ENCODE measurements at regions not wholly inside any gene's neighbourhood (a gene's known extent, or its start where the extent isn't known, plus 50 kb on each side); places are given as distances from the start of the nearest gene placed in this dataset.

DNA sequence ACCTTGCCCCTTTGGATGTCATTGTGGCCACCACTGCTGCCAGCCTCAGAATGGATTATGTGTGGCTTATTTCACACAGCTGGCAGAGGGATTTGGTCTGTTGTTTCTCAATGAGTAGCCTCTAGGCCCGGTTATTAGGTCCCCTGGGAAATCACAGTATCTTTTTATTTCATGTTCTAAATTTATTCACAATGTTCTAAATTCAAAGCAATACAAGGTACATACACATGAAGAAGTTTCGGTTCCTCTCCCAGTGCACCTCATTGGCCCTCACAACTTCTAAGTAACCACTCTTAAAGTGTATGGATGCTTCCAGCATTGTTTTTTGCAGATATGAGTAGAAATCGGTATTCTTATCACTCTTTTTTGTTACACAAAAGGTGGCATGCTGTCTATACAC is 262.7 kb downstream of the RCHY1 start:
- no peaks in the 10 kb centered on the region for H3K36me3 ChIP-seq
- intact Hi-C loops (cut with micrococcal nuclease), result no loop called here
- H3K27ac ChIP-seq (replicated peaks), result no peak overlapping the region
- no peaks in the 10 kb centered on the region for H3K4me1 ChIP-seq
- H3K9me3 ChIP-seq (replicated peaks), result no peaks in the 10 kb centered on the region
- TF ChIP-seq, protein P1, sequence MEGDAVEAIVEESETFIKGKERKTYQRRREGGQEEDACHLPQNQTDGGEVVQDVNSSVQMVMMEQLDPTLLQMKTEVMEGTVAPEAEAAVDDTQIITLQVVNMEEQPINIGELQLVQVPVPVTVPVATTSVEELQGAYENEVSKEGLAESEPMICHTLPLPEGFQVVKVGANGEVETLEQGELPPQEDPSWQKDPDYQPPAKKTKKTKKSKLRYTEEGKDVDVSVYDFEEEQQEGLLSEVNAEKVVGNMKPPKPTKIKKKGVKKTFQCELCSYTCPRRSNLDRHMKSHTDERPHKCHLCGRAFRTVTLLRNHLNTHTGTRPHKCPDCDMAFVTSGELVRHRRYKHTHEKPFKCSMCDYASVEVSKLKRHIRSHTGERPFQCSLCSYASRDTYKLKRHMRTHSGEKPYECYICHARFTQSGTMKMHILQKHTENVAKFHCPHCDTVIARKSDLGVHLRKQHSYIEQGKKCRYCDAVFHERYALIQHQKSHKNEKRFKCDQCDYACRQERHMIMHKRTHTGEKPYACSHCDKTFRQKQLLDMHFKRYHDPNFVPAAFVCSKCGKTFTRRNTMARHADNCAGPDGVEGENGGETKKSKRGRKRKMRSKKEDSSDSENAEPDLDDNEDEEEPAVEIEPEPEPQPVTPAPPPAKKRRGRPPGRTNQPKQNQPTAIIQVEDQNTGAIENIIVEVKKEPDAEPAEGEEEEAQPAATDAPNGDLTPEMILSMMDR (IDR thresholded peaks at IDR 0.05; ENCODE audit: borderline replicate concordance), result no peak
- no peak overlapping the region for H3K4me3 ChIP-seq
- no peak for DNase-seq
- no peaks in the 10 kb centered on the region for H3K27me3 ChIP-seq (ENCODE audit: low read depth)

DNA sequence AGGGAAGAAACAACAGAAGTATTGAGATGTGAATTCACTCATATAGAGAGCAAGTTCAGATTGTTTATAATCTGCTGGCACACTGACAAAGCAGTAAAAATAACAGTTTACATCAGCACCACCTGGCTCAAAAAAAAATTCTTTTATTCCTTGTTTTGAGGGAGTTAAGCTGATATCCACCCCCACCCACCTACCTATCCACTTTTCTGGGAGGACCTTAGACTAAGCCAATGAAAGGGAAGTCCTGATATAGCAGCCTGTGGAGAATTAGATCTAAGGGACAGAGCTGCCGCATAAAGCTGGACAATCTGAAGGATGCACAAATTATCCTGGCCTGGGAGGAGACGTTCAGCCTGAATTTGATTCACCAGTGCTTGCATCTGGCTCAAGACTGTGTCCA is 264.5 kb downstream of the RCHY1 start:
- Histone ChIP-seq H3K4me1 (no peaks in the 10 kb centered on the region), H3K4me3 (no peak overlapping the region), H3K9me3 (replicated peaks) (peaks cover 3% of the 10 kb centered on the region), H3K36me3 (no peaks in the 10 kb centered on the region), H3K27me3 (ENCODE audit: low read depth) (no peaks in the 10 kb centered on the region), H3K27ac (replicated peaks) (no peak overlapping the region)
- no peak for DNase-seq
- intact Hi-C loops (cut with micrococcal nuclease), result no loop called here
- TF ChIP-seq, protein P1 (IDR thresholded peaks at IDR 0.05; ENCODE audit: borderline replicate concordance), result no peak

DNA sequence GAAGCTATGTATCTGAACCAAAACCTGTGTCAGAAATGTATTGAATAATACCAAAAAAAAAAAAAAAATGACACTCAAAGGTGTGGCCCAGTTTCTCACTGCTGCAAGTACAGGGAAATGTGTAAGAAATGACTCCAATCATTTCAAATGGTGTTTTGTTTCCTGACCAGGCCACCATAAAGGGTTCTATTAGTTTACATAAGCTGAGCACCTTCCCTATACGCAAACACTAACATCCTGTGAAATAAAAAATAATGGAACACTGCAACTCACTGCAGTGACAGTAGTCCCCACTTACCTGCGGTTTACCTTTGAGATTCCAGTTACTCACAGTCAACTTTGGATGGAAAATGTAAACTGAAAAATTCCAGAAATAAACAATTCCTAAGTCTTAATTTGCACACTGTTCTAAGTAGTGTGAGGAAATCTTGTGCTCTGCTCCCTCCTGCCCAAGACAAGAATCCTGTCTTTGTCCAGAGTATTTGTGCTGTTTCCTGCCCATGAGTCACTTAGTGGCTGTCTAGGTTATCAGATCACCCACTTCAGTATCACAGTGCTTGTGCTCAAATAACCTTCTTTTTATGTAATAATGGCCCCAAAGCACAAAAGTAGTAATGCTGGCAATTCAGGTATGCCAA is 265.3 kb downstream of the RCHY1 start:
- TF ChIP-seq, protein P1 (IDR thresholded peaks at IDR 0.05; ENCODE audit: borderline replicate concordance), result no peak
- Histone ChIP-seq H3K4me3 (no peak overlapping the region), H3K27me3 (ENCODE audit: low read depth) (no peaks in the 10 kb centered on the region), H3K9me3 (replicated peaks) (peaks cover 4% of the 10 kb centered on the region), H3K27ac (replicated peaks) (no peak overlapping the region), H3K4me1 (no peaks in the 10 kb centered on the region), H3K36me3 (no peaks in the 10 kb centered on the region)
- no peak for DNase-seq
- intact Hi-C loops (cut with micrococcal nuclease), result no loop called here

DNA sequence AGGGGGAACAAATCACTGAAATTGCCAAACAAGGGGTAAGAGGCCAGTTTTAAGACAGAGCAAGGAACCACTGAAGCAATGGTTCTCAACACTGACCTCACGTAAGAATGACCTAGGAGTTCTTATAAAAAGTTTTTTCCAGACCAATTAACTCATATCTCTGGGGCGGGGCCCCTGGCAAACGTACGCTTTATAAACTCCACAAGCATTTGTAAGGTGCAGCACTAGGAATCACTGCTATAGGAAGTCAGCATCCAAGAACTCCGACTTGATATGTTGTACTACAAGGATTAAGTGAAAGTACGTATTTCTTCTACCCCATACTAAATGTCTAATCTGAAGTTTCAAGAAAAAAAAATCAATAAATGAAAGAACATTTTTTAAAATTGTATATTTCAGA is 269.9 kb downstream of the RCHY1 start:
- Histone ChIP-seq H3K4me3 (no peak overlapping the region), H3K36me3 (no peaks in the 10 kb centered on the region), H3K27ac (replicated peaks) (no peak overlapping the region), H3K9me3 (replicated peaks) (peaks cover 6% of the 10 kb centered on the region), H3K4me1 (no peaks in the 10 kb centered on the region), H3K27me3 (ENCODE audit: low read depth) (no peaks in the 10 kb centered on the region)
- no peak for DNase-seq
- intact Hi-C loops (cut with micrococcal nuclease), result no loop called here
- TF ChIP-seq, protein P1 (IDR thresholded peaks at IDR 0.05; ENCODE audit: borderline replicate concordance), result no peak

DNA sequence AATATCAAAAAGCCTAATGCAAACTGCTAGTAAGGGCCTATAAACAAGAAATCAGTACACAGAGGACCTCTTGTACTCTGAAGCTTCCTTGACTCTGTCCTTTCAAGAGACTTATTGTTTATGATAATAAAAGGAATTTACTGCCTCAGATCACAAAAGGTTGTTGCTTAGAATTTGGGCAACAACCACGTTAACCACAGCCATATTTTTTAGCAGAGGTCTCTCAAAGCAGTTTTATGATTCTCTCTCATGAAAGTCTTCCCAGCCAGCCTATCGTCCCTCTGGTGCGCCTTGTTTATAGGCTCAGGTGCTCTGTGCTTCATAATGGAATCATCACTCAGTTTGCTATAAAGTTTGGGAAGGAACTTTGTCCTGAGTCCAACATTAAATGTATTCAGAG is 270.6 kb downstream of the RCHY1 start:
- Histone ChIP-seq H3K27me3 (ENCODE audit: low read depth) (no peaks in the 10 kb centered on the region), H3K27ac (replicated peaks) (no peak overlapping the region), H3K4me3 (no peak overlapping the region), H3K4me1 (no peaks in the 10 kb centered on the region), H3K9me3 (replicated peaks) (peaks cover 12% of the 10 kb centered on the region), H3K36me3 (no peaks in the 10 kb centered on the region)
- intact Hi-C loops (cut with micrococcal nuclease), result no loop called here
- DNase-seq, result no peak
- TF ChIP-seq, protein P1 (IDR thresholded peaks at IDR 0.05; ENCODE audit: borderline replicate concordance), result no peak

Measured in left ventricle myocardium inferior (tissue), 1 donor.